SKM-1 (cell line): ENCODE measurements at regions not wholly inside any gene's neighbourhood (a gene's known extent, or its start where the extent isn't known, plus 50 kb on each side); places are given as distances from the start of the nearest gene placed in this dataset.

Experiments
- DNase-seq: peaks from one replicate; lab custom pipeline; 2025; ENCODE audit not compliant: unreplicated experiment; lab: John Stamatoyannopoulos, UW

DNA sequence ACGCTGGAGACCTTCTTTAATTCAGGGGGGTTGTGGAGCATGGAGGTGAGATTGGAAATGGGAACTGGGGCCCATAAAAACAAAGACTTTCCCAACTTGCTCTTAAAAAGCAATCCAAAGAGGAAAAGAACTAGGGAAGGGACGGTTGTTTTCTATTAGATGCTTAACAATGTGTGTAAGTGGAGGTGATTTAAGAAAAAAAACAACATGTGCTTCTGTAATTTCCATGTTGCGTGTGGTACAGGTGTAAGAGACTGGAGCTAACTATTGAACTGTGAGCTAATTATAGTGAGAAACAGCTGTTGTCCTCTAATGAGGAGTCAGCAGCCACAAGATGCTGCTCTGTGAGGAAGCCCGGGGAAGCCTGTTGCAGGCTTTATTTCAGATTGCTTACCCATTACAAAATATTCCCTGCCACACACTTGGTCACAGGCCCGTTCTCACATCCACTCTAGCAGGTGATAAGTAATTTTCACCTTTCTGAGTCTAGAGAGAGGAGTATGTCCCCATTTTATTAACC, 280.6 kb upstream of the PARD3B start:
- DNase-seq: no peak

- DNase-seq: no peak
Measured at GRCh38 chr2:204265681-204266181, 279.5 kb upstream of the PARD3B start.

- DNase-seq: no peak
Measured at GRCh38 chr2:204268458-204268857, 276.8 kb upstream of the PARD3B start.

DNA sequence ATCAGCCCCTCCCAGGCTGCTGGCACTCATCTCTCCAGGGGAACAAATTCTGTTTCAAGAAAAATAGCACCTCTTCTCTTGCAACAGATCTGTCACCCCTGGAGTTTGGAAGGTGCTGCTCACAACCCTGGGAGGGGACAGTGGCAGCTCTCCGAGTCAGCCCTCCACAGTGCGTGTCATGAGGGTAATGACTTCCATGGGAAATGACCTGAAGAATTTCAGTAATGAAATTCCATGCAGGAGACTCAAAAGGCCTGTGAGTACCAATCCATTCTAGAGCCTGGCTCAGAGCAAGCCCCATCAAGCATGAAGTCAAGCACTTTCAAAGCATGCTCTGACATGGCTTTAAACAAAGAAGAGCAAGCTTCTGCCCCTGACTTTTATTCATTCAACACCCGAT, 276.3 kb upstream of the PARD3B start:
- DNase-seq: no peak

- no peak for DNase-seq
Measured at GRCh38 chr2:204272089-204272488, 273.2 kb upstream of the PARD3B start.

GRCh38 chr2:204272610-204273287, 272.5 kb upstream of the PARD3B start:
- DNase-seq: no peak

DNA sequence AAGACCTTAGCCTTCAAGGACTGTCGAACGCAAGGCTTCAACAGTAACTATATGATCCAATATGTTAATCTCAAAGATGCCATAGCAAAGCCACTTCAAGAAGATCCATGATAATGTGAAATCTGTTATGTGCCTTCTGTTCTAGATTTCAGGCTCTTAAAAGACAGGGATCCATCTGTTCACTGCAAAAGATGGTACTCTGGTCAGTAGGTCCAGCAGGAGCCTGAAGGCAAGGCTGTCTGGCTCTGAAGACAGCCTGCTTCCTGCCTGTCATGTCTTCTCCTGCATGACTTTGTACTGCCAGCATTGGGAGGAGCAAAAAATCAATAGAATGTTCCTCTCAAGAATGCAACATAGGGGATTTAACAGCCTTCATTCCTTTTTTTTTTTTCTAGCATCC, 270.8 kb upstream of the PARD3B start:
- DNase-seq: no peak

DNA sequence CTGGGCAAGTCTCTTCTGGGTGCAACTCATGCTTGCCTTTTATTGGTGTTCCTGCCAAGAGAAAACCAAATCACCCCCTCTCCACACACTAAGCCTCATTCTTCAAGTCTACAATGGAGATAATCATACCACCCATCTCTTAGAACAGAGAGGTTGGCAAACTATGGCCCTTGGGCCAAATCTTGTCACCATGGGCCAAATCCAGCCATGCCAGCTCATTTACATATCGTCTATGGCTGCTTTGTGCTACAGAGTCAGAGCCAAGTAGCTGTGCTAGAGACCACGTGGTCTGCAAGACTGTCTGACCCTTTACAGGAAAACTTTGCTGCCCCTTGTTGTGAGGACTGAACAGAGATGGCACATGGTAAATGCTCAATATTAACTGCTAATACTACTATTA, 270.3 kb upstream of the PARD3B start:
- DNase-seq: no peak

DNA sequence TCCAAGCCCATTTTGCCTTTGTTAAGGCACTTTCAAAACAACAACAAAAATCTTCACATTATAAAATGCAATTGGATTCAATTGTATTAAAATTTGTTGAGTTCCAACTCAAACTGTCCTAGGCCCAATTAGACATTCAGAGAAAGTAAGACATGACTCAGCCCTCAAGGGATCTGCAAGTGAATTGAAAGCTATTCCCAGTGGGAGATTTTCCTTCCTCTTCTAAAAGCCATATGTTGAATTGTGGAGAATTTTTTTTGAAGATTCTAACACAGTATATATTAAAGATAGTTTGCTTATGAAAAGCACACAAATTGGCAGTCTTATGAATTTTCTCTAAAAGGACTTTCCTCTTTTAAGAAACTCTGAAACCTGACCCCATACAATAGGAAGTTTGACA, 268.0 kb upstream of the PARD3B start:
- DNase-seq: no peak

DNA sequence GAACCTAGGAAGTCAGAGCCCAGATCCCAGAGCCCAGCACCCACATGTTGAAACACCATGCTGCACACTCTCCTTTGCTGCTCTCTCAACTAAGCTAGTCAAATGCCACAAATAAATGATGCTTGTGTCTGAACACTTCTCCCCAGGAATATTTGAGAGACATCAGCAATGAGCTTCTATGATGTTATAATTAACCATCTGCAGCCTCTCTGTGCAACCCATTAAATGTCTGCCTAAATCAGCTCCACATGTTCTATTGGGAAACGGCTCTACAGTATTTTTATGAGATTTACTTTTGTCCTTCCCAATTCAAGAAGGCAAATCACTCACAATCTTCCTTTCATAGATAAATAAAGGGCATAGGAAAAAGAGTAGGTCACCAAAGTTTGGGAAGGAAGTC, 266.8 kb upstream of the PARD3B start:
- no peak for DNase-seq

DNA sequence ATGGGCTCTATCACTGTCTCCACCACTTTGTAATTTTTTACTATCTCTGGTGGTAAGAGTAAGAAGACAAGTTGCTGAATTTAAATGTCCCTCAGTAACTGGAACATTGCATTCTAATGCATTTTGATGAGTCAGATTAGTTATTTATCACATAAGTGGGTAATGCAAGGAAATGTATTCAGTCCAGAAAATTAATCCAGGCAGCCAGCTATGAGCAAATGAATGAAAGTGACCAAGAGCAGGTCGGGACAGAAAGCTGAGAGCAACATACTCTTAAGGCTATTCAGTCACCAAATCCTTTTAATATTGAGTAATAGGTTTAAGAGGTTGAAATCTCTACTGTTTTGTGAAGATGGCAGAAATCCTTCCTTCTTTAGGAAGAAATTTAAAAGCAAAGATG, 265.5 kb upstream of the PARD3B start:
- DNase-seq: no peak

- no peak for DNase-seq
Measured at GRCh38 chr2:204280262-204280668, 265.0 kb upstream of the PARD3B start.

DNA sequence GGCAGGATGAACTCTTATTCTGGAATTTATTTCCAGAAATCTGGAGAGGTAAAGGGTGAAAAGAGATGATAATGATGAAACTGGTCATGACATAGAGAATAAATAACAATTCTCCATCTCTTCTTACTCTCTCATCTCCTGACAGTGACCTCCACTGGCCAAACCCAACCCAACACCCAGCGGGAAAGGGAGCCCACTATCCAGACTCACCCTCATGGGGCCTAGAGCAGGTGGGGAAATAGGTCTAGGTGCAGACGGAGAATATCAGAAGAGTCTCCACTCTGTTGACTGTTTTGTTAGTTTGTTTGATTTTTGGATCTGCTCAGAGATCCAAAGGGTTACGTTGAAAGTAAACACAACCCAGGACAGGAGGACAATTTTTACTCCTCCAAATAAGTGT, 263.2 kb upstream of the PARD3B start:
- DNase-seq: no peak

DNA sequence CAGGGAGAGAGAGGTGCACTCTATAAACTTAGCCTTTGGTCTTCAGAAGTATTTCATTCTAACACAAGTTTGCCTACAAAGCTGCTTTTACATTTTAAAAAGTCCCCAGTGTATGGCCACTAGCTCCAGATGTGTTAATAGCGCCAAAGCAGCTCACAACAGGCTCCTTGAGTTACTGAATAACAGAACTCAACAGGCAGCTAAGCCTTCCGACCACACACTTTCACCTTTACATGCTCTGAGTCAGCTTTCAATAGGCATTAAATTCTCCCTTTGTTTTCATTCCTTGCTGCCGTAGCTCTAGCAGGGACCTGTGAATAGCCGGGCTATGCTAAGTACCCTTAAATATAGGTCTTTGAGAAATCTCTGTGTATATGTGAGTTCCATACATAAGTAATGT, 262.8 kb upstream of the PARD3B start:
- DNase-seq: no peak

- DNase-seq: no peak
Measured at GRCh38 chr2:204289066-204289465, 256.2 kb upstream of the PARD3B start.

- no peak for DNase-seq
Measured at GRCh38 chr2:204292439-204292838, 252.8 kb upstream of the PARD3B start.

DNA sequence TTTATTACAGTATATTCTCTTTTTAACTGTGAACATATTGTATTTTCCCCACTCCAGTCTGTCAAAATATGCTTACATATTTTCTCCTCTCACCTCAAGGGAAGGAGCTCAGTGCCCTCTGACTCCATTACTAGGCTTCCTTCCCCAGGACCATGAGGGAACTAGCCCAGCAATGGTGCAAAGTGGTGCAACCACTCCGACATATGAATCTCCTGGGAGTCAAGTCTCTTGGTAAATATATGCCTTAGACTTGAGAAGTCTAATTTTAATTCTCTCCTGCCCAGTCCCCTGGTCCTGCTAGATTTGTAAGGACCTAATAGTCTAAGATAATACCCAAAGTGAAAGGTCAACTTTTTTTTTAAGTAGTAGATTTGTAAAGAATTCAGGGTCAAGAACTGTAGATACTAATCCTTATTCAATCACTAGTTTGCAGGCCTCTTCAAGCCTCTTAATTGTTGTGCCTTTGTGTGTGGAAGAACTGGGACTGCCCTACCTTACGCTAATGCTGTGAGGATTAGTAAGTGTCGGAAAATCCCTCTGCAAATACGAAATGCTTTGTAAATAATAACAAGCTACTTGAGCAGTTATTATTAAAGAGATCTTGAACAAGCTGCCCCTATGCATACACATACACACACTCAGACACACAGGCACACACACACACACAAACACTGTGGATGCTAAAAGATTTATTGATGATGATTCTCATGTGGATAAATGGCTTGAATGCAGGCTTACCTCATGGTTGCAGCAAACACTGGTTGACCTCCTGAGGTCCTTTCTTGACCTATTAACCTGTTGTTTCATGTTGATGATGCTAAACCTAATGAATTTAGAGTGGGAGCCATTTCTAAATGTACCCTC, 251.2 kb upstream of the PARD3B start:
- no peak for DNase-seq

- no peak for DNase-seq
Measured at GRCh38 chr2:204298404-204298803, 246.9 kb upstream of the PARD3B start.

DNA sequence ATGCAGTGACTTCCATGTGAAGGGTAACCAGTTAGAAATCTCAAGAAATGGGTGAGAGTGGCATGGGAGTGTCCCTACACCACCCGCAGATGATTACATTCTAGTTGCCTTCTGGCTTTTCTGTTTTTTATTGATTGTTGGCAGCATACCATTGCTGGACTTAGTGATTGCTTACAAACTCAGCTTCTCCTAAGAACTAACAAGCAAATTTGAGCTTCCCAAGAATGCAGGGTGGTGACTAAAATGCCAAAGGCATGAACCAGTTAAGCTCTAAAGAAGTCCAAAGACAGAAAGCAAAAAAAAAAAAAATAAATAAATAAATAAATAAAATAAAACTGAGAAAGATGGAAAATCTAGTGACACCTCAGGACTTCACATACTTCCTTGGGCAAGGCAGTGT, 245.5 kb upstream of the PARD3B start:
- DNase-seq: no peak

GRCh38 chr2:204306667-204307066, 238.6 kb upstream of the PARD3B start:
- DNase-seq: no peak

- no peak for DNase-seq
Measured at GRCh38 chr2:204312105-204312504, 233.2 kb upstream of the PARD3B start.

DNA sequence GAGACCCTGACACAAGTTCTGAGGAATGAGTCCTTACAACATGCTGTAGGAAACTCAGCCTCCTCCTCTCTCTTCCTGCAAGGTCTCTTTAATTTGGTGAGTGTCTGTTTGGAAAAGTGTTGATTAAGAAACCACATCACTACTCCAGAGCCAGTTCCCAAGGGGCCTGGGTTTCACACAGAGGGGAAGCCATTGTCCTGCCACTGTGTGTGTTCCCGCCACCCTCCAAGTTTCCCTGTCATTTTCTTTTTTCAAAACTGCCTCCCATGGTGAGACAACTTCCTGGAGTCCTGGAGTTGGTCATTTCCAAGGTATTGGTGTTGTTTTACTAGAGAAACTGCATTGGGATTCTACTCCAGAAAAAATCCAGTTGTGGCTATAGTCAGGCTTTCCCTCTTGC, 232.0 kb upstream of the PARD3B start:
- DNase-seq: no peak
